Fibroblast of pulmonary artery (primary cell): ENCODE measurements at regions not wholly inside any gene's neighbourhood (a gene's known extent, or its start where the extent isn't known, plus 50 kb on each side); places are given as distances from the start of the nearest gene placed in this dataset.
A peak's percentile ranks its signal among the peaks of the same experiment; 100 is the strongest.

Source experiments
- DNase-seq: peaks from one replicate; pipeline ENCODE4 v3.0.0-alpha.2; 2010; ENCODE audit warnings: low read depth
- H3K4me3 ChIP-seq: replicated peaks from 2 replicates; pipeline ENCODE4 v1.5.1; 2011; ENCODE audit warnings: low read depth, mild to moderate bottlenecking, control low read depth, low read length, moderate library complexity
- TF ChIP-seq, protein P1 (sequence below): IDR thresholded peaks from 2 replicates; pipeline ENCODE4 v1.5.1; 2011; ENCODE audit warnings: mild to moderate bottlenecking, control low read depth, low read length, inconsistent platforms; ENCODE audit errors: missing control alignments

DNA sequence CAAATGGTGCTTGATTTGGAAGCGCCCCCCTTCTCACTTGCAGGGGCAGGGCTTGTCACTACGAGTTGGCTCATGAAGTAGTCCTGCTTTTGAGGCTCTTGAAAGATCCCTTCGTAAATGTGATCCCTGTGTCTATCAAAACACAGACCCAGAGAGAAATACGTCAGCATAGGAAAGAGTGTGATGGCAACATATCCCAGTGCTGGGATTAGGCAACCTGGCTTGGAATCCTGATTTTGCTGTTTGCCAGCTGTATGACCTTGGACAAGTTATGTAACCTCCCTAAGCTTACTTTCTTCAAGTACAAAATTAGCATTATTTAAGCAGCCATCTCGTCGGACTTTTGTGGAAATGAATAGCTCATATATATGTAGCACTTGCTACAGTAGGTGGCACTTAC is 228.4 kb downstream of the ATG4C start:
- TF ChIP-seq, protein P1, sequence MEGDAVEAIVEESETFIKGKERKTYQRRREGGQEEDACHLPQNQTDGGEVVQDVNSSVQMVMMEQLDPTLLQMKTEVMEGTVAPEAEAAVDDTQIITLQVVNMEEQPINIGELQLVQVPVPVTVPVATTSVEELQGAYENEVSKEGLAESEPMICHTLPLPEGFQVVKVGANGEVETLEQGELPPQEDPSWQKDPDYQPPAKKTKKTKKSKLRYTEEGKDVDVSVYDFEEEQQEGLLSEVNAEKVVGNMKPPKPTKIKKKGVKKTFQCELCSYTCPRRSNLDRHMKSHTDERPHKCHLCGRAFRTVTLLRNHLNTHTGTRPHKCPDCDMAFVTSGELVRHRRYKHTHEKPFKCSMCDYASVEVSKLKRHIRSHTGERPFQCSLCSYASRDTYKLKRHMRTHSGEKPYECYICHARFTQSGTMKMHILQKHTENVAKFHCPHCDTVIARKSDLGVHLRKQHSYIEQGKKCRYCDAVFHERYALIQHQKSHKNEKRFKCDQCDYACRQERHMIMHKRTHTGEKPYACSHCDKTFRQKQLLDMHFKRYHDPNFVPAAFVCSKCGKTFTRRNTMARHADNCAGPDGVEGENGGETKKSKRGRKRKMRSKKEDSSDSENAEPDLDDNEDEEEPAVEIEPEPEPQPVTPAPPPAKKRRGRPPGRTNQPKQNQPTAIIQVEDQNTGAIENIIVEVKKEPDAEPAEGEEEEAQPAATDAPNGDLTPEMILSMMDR = no peak
- no peak overlapping the region for H3K4me3 ChIP-seq
- DNase-seq = peak; percentile 12

DNA sequence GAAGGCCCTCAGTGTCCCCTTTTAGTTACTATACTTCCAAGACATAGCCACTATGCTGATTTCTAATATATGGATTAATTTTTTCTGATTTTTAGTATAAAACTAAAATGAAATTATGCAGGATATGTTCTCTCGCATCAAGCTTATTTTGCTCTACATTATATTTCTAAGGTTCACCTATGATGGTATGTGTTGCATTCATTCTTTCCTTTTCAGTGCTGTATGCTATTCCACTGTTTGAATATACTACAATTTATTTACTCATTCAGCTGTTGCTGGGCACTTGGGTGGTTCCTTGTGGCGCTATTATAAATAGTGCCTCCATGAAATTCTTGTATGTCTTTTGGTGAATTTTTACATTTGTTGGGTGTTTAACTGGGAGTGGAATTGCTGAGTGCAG is 230.3 kb downstream of the ATG4C start:
- no peak for DNase-seq
- no peak overlapping the region for H3K4me3 ChIP-seq
- TF ChIP-seq, protein P1 = no peak

DNA sequence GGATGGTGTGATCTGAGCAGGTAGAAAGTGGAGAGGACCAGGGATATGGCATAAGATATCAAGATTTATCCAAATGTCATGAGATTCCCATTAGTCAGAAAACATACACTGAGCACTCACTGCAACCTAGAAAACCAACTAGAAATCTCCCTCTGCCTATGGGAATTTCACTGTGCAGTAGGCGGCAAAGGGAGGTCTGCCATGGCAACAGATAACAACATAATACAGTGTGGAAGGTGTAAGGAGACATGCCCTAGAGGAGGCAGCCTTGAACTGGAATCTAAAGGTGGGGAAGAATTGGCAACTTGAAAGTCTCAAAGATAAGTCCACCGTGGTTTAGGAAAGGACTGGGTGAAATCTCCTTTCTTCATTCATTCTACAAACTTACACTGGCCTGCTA is 238.4 kb downstream of the ATG4C start:
- DNase-seq = no peak
- no peak overlapping the region for H3K4me3 ChIP-seq
- TF ChIP-seq, protein P1 = no peak

DNA sequence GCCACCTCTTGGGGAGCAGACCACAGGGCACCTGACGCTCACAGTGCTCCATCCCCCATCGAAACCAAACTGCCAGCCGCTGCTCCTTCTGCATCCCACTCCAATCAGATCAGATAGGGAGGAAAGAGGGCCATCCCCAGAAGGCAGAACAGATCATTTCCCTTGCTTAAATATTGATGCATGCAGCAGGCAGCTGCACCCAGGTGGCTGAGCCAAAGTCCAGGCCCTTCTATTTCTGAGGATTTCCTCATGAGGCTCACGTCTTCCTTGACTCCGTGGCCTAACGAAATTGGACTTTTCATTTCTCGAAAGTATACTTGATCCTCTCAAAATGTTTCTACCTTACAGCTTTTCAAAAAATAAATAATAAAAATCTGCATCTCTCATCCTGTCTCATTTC is 239.2 kb downstream of the ATG4C start:
- TF ChIP-seq, protein P1 = no peak
- H3K4me3 ChIP-seq = no peak overlapping the region
- DNase-seq = no peak

DNA sequence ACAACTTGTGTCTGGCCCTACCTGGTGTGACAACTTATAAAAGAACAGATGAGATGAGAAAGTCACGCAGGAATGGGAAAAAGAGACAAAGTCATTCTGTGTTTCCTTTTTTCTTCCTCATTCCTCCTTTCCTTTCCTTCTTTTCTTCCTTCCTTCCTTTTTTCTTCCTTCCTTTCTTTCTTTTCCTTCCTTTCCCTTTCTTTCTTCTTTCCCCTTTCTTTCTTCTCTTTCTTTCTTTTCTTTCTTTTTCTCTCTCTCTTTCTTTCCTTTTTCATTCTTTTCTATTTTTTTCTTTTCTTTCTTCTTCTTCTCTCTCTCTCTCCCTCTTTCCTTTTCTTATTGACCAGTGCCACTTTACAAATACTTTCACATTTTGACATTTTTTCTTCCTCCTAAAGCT is 239.7 kb downstream of the ATG4C start:
- H3K4me3 ChIP-seq = no peak overlapping the region
- DNase-seq = no peak
- TF ChIP-seq, protein P1 = no peak

DNA sequence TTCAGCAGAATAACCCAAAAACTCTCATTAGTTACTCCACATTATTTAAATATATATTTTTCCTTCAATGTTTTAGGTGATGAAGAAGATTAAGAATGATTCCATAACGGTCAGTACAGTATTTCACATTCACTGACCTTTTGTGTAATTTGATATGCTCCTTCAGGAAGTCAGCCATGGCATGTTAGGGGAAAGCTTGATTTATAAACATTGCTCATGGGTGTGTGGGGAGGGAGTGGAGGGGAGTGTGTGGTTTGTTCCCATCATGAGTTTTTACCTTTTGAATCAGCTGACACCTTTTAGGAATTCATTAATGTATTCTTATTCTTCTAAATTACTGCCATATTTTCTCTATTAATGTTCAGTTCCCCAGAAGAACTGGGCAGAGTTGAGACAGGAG is 240.2 kb downstream of the ATG4C start:
- TF ChIP-seq, protein P1 = no peak
- no peak overlapping the region for H3K4me3 ChIP-seq
- DNase-seq = no peak

DNA sequence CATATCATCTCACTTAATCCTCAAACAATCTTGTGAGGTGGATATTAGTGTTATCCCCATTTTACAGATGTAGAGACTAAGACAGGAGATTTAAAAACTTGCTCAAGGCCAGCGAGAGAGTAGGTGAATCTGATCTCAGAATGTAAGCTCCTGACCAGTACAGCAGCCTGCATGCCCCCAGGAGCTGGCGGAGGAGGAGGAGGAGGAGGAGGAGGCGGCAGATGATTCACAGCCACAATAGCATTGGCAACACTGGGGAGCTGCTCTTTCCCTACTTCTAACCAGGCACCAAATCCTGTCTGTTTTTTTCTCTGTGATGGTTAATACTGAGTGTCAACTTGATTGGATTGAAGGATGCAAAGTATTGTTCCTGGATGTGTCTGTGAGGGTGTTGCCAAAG is 243.2 kb downstream of the ATG4C start:
- no peak for DNase-seq
- TF ChIP-seq, protein P1 = no peak
- H3K4me3 ChIP-seq = no peak overlapping the region
